ENCODE measurements at regions not wholly inside any gene's neighbourhood (a gene's known extent, or its start where the extent isn't known, plus 50 kb on each side); places are given as distances from the start of the nearest gene placed in this dataset.

DNA sequence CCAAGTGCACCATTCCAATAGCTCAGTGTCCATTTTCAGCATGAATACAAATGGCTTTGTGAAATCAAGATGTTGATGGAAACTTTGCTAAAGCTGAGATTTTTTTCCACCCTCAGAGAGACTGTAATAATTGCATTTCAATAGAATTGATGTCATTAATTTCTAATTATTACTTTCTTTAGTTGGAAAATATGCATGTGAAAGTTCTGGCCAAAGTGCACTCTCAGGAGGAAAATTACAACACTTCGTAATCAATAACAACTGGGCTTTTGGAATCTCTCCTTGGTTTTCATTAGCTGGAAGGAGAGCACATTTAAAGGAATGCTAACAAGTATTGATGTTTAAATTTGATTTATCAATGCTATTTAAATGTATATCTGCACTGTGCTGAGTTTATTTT is 529.5 kb upstream of the CDH8 start:
- DNase-seq = no peak

DNA sequence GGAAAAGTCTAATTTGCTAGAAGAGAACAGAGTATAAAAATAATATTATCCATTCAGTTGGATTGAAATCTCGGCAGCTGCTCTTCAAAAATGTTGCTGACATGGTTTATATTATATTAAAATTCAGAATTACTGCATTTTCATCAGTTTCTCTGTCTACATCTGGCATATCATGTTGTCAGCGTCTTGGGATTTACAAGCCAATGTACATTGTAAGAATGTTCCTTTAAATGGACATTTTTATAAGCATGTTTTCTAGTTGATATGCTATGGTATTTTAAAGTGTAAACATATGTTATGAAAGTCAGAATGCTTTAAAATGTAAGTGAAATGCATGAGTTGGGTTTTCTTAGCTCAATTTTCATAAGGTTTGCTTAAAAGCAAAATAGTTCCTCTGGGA is 528.1 kb upstream of the CDH8 start:
- no peak for DNase-seq

DNA sequence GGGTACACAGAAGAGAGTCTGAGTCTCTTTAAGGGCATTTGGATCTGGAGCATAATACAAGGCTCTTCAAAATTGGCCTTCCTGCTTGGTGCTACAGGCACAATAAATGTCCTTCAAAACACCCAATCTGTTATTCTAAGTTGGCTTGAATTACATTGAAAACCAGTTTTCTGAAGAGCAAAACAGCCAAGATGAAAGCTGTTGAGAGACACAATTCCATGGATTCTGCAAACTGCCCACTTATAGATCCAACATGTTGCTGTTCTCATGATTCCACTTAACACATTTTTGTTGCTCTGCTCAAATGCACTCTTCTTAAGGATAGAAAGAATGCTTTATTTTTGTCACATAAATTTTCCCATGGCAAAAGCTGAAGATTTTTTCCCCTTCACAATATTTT is 525.9 kb upstream of the CDH8 start:
- DNase-seq = no peak

DNA sequence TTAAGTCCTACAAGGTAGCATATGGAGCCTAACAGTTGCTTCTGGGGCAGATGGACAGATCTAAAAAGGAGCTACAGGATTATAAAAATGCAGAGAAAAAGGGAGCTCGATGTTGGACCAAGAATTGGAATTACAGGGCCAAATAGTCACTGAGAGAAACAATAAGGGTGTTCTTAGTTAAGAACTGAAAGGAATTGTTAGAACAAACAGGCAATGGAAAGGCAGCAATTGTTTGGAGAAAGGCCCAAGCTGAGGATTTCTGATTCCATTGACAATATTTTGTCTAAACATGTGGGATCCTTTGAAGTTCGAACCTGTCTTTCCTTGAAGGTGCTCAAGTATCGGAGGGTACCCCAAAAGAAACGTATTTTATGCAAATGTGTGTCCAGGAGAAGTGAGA is 513.6 kb upstream of the CDH8 start:
- no peak for DNase-seq

DNA sequence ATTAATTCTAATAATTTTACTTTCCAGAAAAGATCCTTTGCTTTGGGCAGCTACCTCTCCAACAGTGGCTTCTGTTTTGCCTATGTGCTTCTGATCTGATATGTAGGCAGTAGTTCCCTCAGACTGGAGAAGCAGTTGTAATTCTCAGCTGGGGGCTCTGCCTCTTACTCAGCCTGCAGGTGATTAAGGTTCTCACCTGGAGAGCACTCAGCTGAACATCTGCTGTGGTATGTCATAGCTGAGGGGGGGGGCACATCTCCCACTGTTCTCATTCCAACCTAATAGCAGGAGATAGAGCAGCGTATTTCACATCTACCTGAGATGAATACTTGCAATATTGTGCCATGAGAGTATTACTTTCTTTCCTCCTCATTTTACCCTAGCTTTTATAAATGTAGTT is 511.9 kb upstream of the CDH8 start:
- DNase-seq = no peak

DNA sequence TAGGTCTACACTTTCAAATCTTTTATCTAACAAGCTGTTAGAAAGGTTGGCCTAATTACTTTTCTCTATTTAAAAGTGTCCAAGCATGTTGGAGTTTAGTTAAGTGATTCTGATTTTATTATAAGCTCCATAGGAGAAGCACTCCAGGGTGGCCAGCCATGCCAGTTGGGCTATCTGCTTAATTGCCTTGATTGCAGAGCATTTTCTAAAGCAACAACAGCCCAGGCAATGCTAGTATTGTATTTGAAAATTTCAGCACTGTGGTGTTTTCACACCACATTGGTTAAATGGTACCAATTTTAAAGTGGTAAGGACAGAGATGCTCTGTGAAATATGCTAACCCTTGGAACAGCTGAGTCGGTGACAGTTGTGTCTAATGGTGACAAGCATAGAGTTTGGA is 510.5 kb upstream of the CDH8 start:
- DNase-seq = no peak

DNA sequence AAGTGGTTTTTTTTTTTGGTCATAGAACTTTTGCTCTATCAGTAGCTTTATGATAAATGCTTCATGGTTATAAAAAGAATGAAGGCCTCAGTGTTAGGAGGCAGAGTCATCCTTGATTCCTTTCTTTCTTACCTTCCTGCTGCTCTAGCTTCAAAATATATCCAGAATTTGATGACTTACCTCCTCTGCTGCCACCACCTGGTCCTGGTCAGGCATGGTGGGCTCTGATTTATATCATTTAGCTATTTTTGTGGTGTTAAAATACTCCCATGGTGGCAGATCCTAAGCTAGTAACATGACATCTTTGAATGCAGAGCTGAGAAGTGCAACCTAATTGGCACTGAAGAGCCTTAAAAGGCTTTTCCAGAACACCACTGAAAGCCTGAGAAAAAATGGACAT is 508.8 kb upstream of the CDH8 start:
- no peak for DNase-seq

DNA sequence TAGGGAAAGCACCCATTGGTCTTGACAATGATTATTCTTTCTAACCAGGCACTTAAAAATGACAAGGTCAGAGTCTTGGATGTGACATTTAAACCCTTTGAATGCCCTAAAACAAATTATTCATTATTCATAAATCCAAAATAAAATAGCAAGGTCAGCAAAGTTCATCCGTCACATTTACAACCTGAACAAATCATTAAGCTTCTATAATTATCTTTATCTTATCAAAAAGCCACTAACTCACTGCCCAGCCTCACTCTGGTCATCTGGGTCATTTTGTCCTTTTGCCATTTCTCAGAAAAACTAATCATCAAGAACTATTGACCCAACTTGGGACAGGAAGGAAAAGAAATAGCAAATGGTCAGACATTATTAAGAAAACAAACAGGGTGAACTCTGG is 507.3 kb upstream of the CDH8 start:
- no peak for DNase-seq

DNA sequence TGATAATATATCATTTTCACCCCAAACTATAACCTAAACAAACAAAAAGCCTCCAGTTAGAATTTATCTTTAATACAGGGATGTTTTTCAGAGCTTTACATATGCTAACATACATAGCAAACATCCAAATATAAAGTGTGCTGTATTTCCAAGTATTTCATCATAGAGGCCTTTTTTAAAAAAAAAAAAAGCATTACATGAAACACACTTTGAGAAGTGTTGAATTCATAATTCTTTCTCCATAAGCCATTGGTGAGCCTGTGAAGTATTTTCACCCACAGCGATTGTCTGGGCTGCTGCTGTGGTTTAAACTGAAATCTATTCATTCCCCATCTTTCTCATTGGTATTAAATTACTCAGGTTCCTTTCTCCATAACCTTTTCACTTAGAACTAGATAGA is 503.4 kb upstream of the CDH8 start:
- DNase-seq = no peak

DNA sequence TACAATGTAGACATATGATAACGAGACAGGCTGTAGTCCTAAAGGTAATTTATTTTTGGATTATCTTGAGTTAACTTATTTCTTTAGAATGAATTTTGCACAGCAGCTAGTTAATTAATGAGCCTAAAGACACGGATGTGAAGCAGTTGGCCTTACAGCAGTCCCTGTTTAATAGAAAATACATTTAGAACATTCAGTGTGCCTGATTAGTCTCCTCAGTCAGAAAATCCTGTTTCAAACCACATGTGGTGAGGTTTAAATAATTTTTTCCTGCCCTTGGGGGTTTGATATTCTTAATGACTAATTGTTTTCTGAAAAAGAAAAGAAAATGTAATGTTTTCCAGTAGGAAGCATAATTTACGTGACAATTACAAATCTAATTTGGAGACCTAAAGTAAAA is 494.2 kb upstream of the CDH8 start:
- no peak for DNase-seq

DNA sequence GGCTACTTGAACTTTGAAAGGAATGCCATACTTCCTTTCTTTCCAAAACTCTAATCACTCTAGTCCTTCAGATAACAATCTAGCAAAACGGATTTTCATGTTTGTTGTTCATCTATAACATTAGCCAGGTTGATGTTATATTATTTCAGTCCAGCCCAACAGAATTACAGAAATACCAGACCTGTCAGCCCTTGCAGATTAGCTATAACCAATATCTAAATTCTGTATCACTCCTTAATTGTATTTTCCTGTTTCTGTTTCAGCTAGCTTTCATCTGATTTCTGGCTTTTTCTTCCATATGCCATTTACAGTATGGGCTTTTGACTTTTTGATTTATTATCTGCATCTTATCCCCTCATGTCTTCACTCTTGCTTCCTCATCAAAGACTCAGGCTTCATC is 479.8 kb upstream of the CDH8 start:
- no peak for DNase-seq

DNA sequence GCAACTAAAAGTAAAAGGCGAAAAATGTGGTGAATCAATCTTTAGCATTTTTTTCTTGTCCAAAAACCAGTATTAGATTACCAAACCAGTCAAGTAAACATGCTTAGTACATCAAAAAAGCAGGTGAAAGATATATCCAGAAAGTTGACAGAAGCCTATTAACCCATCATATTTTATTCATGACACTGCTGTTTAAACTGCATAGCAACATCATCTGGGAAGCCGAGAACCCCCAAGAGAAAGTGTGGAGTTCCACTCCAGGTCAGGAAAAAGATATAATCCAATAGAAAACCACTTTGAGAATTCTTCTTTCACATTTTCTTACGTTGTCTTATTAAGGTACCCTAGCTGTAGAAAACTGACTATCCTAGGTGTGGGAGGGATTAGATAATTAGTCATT is 466.8 kb upstream of the CDH8 start:
- DNase-seq = no peak

DNA sequence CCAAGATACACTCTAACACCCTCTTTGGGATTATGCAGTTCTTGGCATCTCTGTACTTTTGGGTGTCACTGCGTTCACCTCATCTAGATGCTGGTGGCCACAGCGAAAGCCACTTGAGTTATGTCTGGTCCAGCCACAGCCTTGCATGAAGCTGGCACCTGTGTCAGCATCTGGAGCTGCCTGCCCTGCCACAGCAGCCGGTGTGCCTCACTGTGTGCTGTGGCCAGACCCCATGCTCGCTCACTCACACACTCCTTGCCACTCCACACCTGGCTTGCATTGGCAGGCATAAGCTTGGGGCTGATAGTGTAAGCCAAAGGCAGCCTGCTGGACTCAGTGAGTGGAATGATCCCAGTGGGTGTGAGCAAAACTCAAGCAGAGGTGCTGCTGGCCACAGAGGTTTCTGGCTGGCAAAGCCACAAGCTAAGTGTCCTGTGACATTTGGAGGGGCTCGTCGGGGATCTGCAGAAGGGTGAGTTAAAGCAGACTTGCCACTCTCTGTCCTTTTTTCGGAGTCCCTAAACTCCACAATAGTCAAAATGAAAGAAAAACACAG is 442.7 kb upstream of the CDH8 start:
- no peak for DNase-seq

DNA sequence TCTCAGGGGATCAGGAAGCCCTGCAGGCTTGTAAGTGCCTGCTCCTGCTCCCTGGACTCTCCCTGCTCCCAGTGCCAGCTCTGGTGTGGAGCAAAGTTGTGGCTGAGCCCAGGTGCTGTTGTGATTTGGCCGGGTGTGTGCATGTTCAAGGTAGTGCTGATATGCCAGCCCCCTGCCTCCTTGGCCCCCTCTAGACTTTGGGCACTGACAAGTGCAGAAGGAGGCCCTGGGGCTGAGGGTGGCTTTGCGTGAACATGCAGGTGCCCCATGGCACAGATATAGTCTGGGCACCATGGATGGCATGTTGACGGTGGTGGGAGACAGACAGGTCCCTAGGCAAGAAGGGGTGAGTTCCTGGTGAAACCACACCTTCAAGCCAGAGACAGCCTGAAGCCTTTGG is 441.6 kb upstream of the CDH8 start:
- DNase-seq = no peak

DNA sequence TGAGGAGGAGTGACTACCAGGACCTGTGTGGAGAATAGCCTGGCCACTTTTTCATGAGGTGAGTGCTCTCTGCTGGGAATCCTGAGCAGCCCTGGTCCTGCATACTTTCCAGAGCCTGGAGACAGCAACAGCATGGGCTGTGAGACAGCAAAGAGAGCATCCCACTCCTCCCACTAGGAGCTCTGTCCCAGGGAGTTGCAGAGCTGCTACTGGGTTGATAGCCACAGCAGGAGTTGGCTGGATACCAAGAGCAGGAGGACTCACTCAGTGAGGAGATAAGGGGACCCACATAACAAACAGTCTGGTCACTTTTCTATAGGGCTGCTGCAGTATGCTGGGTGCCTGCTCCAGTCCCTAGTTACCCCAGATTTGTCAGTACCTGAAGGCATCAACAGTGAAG is 439.3 kb upstream of the CDH8 start:
- DNase-seq = no peak

DNA sequence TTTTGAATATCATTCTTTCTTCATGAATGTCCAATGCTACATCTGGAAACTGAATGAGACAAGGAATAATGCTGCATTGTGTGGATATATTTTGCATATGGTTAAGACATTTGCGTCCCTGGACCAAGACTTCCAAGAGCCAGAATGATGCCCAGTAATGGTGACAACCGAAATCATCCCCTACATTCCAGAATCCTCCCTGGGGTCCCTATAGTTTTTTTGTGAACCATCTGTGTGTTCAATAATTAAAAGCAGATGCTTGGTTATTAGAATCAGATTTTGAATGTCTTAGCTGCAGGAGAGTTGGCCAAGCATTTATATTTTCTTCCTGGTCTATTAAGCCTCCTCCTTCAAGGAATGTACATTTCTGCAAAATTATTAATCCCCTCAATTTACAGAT is 426.7 kb upstream of the CDH8 start:
- no peak for DNase-seq

DNA sequence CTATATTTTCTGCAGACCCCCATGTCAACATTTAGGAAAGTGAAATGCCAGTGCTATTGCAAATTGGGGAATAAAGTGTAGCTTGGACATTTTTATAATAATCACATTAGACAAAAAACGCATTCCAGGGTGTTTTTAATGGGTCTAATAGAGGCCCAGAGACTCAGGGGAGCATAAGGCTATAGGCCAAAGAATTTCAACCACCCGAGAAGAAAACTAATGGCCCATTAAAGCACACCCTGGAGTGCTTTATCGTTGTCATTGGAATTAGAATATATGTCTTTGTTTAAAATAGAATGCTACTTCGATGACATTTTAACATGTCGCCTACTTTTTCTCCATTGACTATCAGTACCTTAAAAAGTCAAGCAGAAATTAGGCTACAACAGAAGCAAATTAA is 414.1 kb upstream of the CDH8 start:
- DNase-seq = no peak

DNA sequence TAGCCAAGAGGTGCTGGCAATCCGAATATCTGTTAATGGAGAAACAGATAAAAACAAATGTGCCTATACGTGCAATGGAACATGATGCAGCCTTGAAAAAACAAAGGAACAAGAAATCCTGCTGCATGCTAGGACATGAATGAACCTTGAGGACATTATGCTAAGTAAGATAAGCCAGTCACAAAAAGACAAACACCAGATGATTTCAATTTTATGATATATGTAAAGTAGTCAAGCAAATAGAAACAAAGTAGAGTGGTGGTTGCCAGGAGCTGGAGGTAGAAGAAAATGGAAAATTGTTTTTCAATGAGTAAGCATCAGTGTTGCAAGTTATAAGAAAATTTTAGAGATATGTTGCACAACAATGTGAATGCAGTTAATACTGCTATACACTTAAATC is 409.7 kb upstream of the CDH8 start:
- no peak for DNase-seq

DNA sequence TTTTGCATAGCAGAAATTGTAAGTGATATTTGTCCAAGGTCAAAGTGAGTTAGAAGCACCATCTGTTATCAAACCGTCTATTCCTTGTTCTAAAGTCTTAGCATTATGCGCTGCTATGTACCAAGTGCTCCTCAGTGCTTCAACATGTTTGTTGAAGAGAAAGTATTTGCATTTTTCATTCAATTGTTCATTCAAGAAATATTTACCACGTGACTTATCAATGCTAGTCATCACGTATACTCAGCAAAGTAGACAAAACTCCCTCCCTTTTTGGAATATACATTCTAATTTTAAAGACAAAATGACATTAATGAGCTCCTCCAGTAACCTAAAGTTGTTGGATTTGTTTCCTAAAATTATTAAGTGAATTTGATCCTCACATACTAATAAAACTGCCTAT is 388.0 kb upstream of the CDH8 start:
- no peak for DNase-seq

DNA sequence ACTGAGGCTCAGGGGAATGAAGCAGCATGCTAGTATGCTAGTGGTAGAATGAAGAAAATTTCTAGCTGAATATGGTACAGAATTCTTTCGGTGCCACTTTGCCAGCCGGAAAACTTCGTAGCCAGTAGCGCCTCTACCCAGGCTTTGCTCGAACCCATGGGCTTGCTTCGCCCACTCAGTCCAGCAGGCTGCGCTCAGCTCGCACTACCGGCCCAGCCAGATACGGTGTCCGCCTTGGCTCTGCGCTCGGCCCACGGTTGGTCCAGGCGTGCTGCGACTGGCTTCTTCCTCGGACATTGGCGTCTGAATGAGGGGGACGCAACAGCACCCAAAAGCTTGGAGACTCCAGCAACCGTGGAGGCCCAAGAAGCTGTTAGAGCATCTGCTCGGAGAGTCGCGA is 372.5 kb upstream of the CDH8 start:
- DNase-seq = no peak

DNA sequence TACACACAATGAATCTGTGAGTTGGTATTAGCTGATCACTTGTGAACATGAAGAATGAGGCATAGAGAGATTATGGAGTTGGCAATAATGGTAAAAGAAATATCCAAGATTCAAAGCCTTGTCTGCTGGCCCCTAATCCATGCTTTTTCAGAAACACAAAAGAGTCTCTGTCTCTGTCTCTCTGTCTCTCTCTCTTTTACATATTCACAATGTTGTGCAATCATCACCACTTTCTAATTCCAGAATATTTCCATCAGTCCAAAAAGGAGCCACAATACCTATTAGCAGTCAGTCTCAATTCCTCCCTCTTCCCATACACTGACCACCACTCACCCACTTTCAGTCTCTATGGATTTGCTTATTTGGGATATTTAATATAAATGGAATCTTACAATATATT is 370.1 kb upstream of the CDH8 start:
- DNase-seq = no peak

DNA sequence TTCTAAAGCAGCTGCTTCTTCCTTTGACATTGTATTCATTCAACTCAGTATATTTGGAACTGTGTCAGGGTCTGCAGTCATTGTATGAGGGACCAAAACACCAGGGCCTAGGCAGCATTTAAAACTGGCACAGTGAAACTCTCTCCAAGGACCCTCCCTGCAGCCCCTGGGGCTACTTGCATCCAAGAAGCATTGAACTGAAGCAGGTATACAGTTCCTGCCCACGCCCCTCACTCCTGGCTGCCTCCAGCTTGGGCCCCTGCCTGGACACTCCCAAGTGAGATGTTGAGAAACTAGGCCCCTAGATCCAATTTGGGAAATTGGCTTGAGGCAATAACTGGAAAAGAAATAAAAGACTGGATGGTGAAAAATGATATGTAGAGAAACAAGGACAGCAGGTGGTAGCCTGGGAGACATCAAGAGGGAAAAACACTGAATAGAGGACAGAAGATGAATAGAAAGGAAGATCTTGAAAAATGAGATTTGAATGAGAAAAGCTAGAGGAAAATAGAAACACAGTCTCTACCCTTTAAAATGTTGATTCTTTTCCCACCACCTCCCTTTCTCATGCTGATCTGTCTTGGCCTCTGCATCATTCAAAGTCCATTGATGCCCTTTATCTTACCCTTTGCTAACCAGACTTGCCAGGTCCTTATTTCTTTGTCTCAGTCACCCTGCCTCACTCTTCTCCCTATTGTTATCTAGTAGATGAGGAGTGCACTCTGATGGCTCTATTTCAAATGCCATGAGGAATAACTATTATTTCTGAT is 368.8 kb upstream of the CDH8 start:
- DNase-seq = no peak

DNA sequence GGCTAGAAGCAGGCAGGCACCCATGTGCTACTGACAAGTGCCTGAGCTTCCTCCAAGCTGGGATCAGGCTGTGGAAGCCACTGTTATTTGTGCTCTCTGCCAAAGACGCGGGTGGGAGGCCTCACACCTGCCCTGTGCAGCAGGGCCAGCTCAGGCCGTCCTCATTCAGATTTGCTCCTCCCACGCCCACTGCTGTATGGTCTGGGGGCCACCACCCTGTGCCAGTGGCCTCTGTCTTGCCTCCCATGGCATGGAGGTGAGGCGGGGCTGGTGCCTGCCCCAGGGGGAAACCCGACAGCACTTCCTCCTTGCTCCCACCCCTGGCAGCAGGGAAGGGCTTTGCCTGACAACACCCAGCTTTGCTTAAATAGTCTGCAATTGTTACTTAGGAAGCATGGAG is 356.5 kb upstream of the CDH8 start:
- DNase-seq = no peak

DNA sequence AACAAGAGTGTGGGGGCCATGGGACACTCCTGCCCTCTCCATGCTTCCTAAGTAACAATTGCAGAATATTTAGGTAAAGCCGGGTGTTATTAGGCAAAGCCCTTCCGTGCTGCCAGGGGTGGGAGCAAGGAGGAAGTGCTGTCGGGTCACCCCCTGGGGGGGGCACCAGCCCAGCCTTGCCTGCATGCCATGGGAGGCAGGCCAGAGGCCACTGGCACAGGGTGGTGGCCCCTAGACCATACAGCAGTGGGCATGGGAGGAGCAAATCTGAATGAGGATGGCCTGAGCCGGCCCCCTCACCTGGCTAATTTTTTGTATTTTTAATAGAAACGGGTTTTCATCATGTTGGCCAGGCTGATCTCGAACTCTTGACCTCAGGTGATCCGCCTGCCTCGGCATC is 355.7 kb upstream of the CDH8 start:
- DNase-seq = no peak

DNA sequence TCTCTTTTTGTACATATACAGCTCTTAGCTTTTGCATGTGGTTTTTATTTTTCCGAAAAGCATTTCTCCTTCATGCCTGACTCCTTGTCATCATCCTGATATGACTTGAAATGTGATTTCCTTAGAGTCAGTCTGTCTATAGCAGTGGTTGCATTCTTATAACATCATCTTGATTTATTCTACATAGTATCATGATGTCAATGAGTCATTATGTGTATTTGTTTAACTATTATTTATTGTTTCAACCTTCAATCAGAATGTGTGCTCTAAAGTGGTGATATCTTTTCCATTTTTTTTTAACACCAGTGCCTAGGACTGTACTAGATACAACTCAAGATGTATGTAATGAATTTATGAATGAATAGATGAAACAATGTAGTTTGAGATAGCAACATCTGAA is 354.9 kb upstream of the CDH8 start:
- DNase-seq = no peak

DNA sequence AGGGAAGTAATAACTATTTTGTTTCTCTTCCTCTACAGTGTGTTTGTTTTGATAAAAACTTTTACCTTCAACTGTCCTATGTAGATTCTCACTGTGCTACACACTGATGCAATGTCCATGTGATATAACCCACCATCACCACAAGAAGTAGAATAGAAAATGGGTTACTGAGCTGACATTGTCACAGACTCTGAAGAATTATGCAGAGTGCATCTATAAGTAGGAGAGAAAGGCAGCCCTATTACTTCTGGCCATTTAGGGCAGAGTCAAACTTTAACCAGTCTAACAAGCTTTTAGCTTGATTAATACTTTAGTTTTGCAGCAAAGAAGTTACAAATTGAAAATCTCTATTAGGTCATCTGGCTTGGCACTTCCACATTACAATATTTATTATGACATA is 354.0 kb upstream of the CDH8 start:
- DNase-seq = no peak

All from 8988T (cell line).